Thymus (tissue), 11 donors: ENCODE measurements at regions not wholly inside any gene's neighbourhood (a gene's known extent, or its start where the extent isn't known, plus 50 kb on each side); places are given as distances from the start of the nearest gene placed in this dataset.

Source experiments
- DNase-seq, 9 donors: peaks; one replicate each; pipeline ENCODE4 v3.0.0-alpha.2; 2013; ENCODE audit warnings: low spot score in 9 of 9, low read depth in 6 of 9, missing footprints in 1 of 9
- H3K27ac ChIP-seq, 2 donors: one replicate each; pipeline ENCODE4 v1.5.1; 2013; ENCODE audit warnings: control low read depth in 1 of 2, low read depth in 1 of 2, low read length in 1 of 2, mild to moderate bottlenecking in 1 of 2, moderate library complexity in 1 of 2
- H3K27me3 ChIP-seq, 2 donors: one replicate each; pipeline ENCODE4 v1.5.1; 2013; ENCODE audit warnings: low read length in 1 of 2; ENCODE audit not compliant: control insufficient read depth in 2 of 2, insufficient read depth in 1 of 2
- H3K36me3 ChIP-seq, 2 donors: one replicate each; pipeline ENCODE4 v1.5.1; 2013; ENCODE audit warnings: low read length in 1 of 2, mild to moderate bottlenecking in 1 of 2, moderate library complexity in 1 of 2; ENCODE audit not compliant: control insufficient read depth in 2 of 2, insufficient read depth in 2 of 2
- H3K4me1 ChIP-seq, 2 donors: one replicate each; pipeline ENCODE4 v1.5.1; 2013; ENCODE audit warnings: low read length in 2 of 2; ENCODE audit not compliant: control insufficient read depth in 2 of 2, insufficient read depth in 2 of 2
- H3K4me3 ChIP-seq, 2 donors: one replicate each; pipeline ENCODE4 v1.5.1; 2013; ENCODE audit warnings: low read length in 2 of 2, control low read depth in 1 of 2, mild to moderate bottlenecking in 1 of 2
- H3K9me3 ChIP-seq, 2 donors: one replicate each; pipeline ENCODE4 v1.5.1; 2013; ENCODE audit warnings: low read length in 1 of 2, mild to moderate bottlenecking in 1 of 2; ENCODE audit not compliant: control insufficient read depth in 2 of 2, insufficient read depth in 1 of 2
- WGBS: extraction: QIAGEN DNeasy Blood & Tissue Kit; methylation state at CpG from one replicate; pipeline ENCODE4 v1.1.7; 2013; 5-methylcytosine and 5-hydroxymethylcytosine counted together
- donor health status: healthy.

DNA sequence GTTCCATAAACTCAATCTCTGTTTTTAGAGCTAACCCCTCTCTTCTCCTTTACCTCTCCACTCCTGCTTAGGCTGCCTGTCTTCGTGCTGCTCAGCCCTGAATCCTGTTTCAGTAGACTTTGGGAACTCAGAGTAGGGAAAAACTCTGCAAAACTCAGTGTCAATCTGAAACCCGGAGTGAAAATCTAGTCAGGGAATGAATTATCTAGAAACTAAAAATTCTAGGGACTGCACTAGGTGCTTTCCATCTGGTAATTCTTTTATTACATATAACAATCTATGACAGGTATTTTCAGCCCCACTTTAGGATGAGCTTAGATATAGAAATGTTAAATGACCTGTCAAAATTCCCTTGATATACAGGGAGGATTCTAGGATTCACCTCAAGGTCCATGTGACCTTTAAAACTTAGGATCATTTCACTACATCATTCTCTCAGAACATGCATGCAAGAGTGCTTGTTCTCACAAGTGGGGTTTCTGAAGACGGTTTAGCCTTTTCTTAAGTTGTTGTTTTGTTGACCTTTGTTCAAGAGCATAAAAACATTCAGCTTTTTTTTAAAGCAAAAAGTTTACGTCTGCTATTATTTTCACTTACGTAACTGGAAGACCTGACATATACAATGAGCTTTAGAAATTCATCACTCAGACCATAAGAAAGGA is 108.2 kb upstream of the MBNL1 start:
- no peaks in the 10 kb centered on the region for H3K9me3 ChIP-seq
- H3K27me3 ChIP-seq: no peaks in the 10 kb centered on the region
- WGBS: 96% methylated on average over 5 of the region's 5 CpGs
- no peaks in the 10 kb centered on the region for H3K4me1 ChIP-seq
- no peak overlapping the region for H3K4me3 ChIP-seq
- no peaks in the 10 kb centered on the region for H3K36me3 ChIP-seq
- no peak for DNase-seq
- H3K27ac ChIP-seq: no peak overlapping the region

DNA sequence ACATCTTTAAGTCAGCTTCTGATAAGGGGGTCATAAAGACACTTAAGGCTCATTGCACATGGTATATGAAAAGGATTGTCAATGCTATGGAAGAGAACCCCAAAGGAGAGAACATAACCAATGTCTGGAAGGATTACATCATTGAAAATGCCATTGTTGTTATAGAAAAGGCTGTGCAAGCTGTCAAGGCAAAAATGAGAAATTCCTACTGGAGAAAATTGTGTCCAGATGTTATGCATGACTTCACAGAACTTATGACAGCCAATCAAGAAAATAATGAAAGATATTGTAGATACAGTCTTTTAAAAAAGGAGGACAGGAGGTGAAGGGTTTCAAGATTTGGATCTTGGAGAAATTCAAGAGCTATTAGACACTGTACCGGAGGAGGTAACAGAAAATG is 96.3 kb upstream of the MBNL1 start:
- Histone ChIP-seq H3K4me1 (no peaks in the 10 kb centered on the region), H3K27me3 (no peaks in the 10 kb centered on the region), H3K9me3 (no peaks in the 10 kb centered on the region), H3K4me3 (no peak overlapping the region), H3K36me3 (no peaks in the 10 kb centered on the region), H3K27ac (no peak overlapping the region)
- DNase-seq: no peak
- 100% methylated on average over 1 of the region's 1 CpG for WGBS

DNA sequence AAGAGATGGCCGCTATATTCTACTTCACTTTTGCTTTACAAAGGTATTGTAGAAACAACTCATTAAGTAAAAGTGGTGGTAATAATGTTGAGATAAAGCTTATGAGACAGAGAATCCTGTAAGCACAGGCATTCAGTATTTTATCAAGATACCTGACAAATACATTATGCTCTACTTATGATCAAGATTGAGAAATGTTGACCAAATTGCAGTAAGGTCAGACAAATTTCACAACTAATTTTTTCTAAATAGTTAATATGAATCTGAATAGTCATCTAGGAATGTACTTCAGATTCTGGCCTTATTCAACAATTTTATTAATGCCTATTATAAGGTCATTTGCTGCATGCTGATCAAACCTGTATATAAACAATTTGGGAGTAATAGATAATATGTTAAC is 95.1 kb upstream of the MBNL1 start:
- Histone ChIP-seq H3K36me3 (no peaks in the 10 kb centered on the region), H3K27me3 (no peaks in the 10 kb centered on the region), H3K27ac (no peak overlapping the region), H3K9me3 (no peaks in the 10 kb centered on the region), H3K4me1 (no peaks in the 10 kb centered on the region), H3K4me3 (no peak overlapping the region)
- no peak for DNase-seq
- 100% methylated on average over 1 of the region's 1 CpG for WGBS

DNA sequence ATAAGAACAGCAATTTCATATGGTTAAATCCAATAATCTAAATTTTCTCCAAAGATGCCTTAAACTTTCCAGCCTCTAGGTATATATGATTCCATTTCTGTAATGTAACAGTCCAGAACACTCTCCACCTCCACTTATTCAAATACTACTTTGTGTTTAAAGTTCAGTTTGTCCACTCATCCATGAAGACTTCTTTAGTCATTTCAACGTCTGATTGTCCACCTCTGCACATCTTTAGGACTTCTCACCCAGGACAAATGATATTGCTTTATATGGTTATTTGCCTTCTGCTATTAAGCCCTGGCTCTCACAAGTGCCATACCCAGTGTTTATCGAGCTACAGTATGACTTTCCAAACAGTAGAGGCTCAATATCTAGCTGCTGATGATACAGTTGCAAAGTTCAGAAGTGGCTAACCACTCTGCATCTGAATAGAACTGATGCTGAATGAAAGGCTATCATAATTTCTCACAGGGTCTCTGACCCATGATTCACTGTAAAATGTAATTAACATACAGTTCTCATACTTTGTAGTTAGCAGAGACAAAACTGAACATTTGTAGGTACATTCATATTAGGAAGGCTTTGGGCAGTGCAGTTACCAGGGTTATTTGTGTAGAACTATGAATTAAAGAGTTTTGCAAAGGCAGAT is 93.7 kb upstream of the MBNL1 start:
- H3K4me3 ChIP-seq: no peak overlapping the region
- H3K36me3 ChIP-seq: no peaks in the 10 kb centered on the region
- H3K4me1 ChIP-seq: no peaks in the 10 kb centered on the region
- 96% methylated on average over 2 of the region's 2 CpGs for WGBS
- DNase-seq: no peak
- no peaks in the 10 kb centered on the region for H3K9me3 ChIP-seq
- no peak overlapping the region for H3K27ac ChIP-seq
- no peaks in the 10 kb centered on the region for H3K27me3 ChIP-seq

DNA sequence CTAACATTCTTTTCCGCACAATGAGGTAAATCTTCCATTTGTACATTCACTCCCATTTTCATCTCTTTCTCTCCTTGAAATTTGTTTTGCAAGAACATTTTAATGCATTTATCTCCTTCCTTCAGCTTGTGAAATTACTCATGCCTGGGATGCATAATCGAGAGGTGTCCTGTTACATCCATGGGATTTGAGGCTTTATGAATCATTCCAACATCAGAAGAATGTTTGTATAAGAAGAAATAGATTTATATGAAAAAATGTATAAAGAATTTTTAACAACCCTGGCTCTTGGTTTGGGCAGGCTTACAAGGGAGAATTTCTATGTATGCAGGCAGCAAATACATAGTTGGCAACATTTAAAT is 93.2 kb upstream of the MBNL1 start:
- 92% methylated on average over 2 of the region's 2 CpGs for WGBS
- DNase-seq: no peak
- Histone ChIP-seq H3K27ac (no peak overlapping the region), H3K9me3 (no peaks in the 10 kb centered on the region), H3K4me1 (no peaks in the 10 kb centered on the region), H3K27me3 (no peaks in the 10 kb centered on the region), H3K36me3 (no peaks in the 10 kb centered on the region), H3K4me3 (no peak overlapping the region)

DNA sequence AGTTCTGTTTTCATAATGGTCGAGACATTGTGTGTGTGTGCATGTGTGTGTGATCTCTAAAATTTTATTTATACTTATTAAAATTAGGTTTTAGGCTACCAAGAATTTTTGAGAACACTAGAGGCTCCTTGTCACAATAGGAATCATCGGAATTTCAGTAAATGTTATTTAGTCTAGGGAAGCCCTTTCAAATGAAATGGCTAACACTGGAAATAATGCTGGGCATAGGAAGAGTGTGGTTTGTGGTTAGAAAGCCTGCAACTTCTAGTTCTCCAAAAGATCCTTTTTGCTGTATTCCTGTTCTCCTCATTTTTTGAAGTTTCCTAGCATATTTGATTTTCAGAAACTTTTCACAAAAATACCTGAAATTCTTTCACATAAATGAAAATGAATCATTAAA is 92.5 kb upstream of the MBNL1 start:
- no peak overlapping the region for H3K27ac ChIP-seq
- H3K4me3 ChIP-seq: no peak overlapping the region
- H3K9me3 ChIP-seq: no peaks in the 10 kb centered on the region
- no peaks in the 10 kb centered on the region for H3K36me3 ChIP-seq
- DNase-seq: no peak
- no peaks in the 10 kb centered on the region for H3K27me3 ChIP-seq
- 70% methylated on average over 2 of the region's 2 CpGs for WGBS
- no peaks in the 10 kb centered on the region for H3K4me1 ChIP-seq

DNA sequence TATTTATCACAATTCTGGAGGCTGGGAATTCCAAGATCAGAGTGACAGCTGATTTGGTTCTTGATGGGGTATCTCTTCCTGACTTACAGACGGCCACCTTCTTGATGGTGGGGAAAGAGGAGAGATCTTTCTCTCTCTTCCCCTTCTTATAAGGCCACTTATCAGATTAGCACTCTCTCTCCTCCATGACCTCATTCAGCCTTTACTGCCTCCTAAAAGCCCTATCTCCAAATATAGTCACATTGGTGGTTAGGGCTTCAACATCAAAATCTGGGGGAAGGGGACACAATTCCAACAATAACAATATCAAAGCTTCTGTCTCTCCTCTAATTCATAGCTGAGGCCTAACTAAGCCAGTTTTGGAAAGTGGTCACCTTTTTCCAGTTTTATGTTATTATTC is 91.7 kb upstream of the MBNL1 start:
- DNase-seq: no peak
- Histone ChIP-seq H3K36me3 (no peaks in the 10 kb centered on the region), H3K27ac (no peak overlapping the region), H3K4me3 (no peak overlapping the region), H3K4me1 (no peaks in the 10 kb centered on the region), H3K27me3 (no peaks in the 10 kb centered on the region), H3K9me3 (no peaks in the 10 kb centered on the region)
- 97% methylated on average over 1 of the region's 1 CpG for WGBS

DNA sequence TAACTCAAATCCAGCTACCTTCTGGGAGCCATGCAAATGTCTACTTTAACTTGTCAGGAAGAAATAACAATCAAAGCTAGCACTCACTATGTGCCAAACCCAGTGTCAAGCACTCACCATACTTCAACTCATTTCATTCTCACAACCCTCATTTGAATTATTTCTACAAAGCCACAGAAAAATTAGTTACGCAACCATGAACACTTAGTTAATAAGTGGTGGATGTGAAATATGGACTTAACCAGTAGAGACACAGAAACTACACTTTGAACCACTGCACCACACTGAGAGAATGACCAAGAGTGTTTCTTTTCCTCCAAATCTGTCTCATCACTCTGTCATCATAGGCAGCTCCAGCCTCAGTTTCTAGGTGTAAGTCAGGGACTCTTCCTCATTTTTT is 91.0 kb upstream of the MBNL1 start:
- no peak overlapping the region for H3K27ac ChIP-seq
- DNase-seq: no peak
- no peaks in the 10 kb centered on the region for H3K27me3 ChIP-seq
- H3K4me1 ChIP-seq: no peaks in the 10 kb centered on the region
- H3K36me3 ChIP-seq: no peaks in the 10 kb centered on the region
- no peaks in the 10 kb centered on the region for H3K9me3 ChIP-seq
- 100% methylated on average over 1 of the region's 1 CpG for WGBS
- H3K4me3 ChIP-seq: no peak overlapping the region

DNA sequence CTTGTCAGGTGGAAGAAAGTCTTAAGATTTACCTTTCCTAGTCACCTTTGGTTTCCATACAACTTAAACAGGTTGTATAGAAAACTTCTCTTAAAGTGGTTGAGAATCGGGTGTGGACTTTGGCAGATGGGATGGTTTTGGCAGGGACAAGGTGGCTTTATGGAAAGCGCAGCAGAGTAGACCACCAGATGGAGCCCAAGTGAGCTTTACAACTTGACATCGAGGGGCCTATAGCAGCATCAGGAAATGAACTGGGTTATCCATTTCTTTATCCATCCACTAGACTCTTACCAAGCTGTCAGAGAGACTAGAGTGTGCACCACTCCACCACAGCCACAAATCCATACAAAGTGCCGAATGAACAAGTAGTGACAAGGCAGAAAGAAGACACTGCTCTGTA is 85.3 kb upstream of the MBNL1 start:
- peak in 6 of 9 donors; percentile 46 to 79 (median 58) for DNase-seq
- no peaks in the 10 kb centered on the region for H3K9me3 ChIP-seq
- peaks cover 0 to 4% of the 10 kb centered on the region in 2 donors for H3K4me1 ChIP-seq
- no peaks in the 10 kb centered on the region for H3K27me3 ChIP-seq
- no peaks in the 10 kb centered on the region for H3K36me3 ChIP-seq
- 35% methylated on average over 4 of the region's 4 CpGs for WGBS
- no peak overlapping the region for H3K27ac ChIP-seq
- H3K4me3 ChIP-seq: no peak overlapping the region
